ENCODE measurements at regions not wholly inside any gene's neighbourhood (a gene's known extent, or its start where the extent isn't known, plus 50 kb on each side); places are given as distances from the start of the nearest gene placed in this dataset.

DNA sequence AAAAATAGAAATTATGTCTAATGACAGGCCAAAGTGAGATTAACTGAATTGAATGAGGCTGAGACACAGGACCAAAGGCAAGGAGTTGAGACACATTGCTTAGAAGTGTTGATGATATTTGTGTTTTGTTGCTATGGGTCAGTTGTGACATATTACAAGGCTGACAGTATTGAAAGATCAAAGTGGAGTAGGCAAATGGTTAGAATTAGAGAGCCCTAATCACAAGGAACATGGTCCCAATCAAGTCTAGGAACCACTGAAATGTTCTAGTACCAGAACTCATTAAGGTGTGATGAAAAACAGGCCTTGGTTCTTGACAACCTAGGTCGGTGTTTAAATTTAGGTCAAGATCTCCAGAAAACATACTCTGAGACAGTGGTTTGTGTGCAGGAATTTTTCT lies 896.3 kb upstream of the HS3ST1 start:
- Histone ChIP-seq H3K9me3 (replicated peaks; ENCODE audit: control insufficient read depth, insufficient read depth, low read depth, low read length) (no peaks in the 10 kb centered on the region), H3K36me3 (ENCODE audit: control insufficient read depth, insufficient read depth, low read length) (no peaks in the 10 kb centered on the region), H3K4me1 (replicated peaks in 1 of 2; ENCODE audit: control insufficient read depth in 2 of 2, insufficient read depth in 2 of 2, low read length in 2 of 2) (no peaks in the 10 kb centered on the region), H3K79me2 (ENCODE audit: control insufficient read depth, insufficient read depth, low read length) (no peaks in the 10 kb centered on the region), H3K9ac (ENCODE audit: insufficient read depth in 1 of 2, low read depth in 2 of 2, low read length in 2 of 2) (no peak overlapping the region), H3K9me1 (ENCODE audit: control insufficient read depth, insufficient read depth, low read length) (no peaks in the 10 kb centered on the region), H2AFZ (ENCODE audit: low read depth, low read length) (no peak overlapping the region), H3K4me2 (ENCODE audit: insufficient read depth, low read length) (no peak overlapping the region), H3K27ac (ENCODE audit: extremely low read depth, low read depth, low read length) (no peak overlapping the region), H4K20me1 (replicated peaks; ENCODE audit: control insufficient read depth, insufficient read depth, low read length) (no peaks in the 10 kb centered on the region), H3K4me3 (no peak overlapping the region), H3K27me3 (ENCODE audit: control insufficient read depth in 2 of 2, insufficient read depth in 2 of 2, low read length in 2 of 2) (no peaks in the 10 kb centered on the region)
- no peak for DNase-seq (ENCODE audit: extremely low read depth in 1 of 4, low spot score in 3 of 4)
- intact Hi-C loops (cut with micrococcal nuclease) (no loop called here), in situ Hi-C loops (cut with MboI) (no loop called here)
- POLR2A ChIA-PET, result no interaction called here
- no TSS peak for BruUV-seq (replicated peaks)
- WGBS (ENCODE audit: insufficient coverage, low coverage, missing lambda C conversion rate), result 0% methylated on average over 1 of the region's 1 CpG
- CTCF ChIA-PET (ENCODE audit: low intra/inter-chr PET ratio), result no interaction called here
- FAIRE-seq, result no peak
- ATAC-seq, result no peak
- TF ChIP-seq TGIF2 (CRISPR knock-in tag; IDR thresholded peaks at IDR 0.05) (no peak), NFATC3 (IDR thresholded peaks at IDR 0.05) (no peak), ZNF184 (CRISPR knock-in tag; IDR thresholded peaks at IDR 0.05) (no peak)
- TF ChIP-seq, protein P1, sequence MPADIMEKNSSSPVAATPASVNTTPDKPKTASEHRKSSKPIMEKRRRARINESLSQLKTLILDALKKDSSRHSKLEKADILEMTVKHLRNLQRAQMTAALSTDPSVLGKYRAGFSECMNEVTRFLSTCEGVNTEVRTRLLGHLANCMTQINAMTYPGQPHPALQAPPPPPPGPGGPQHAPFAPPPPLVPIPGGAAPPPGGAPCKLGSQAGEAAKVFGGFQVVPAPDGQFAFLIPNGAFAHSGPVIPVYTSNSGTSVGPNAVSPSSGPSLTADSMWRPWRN (IDR thresholded peaks at IDR 0.05; ENCODE audit: low read depth), result no peak

DNA sequence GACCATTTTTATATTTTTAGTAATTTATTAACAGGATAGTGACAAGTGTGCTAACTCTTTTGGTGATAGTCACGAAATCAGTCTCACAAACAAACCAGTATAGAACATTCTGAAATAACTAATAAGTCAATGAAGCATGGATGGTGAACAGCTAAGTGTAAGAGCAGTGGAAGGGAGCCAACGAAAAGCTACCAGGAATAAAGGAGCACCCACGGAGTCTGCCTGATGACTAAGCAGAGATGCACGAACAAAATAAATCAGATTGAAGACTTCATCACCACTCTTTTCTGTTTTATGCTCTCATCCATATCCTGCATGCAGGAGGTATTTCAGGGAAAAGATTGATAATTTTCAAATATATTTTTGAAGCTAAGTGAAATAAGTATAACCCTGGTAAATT lies 891.1 kb upstream of the HS3ST1 start:
- CTCF ChIA-PET (ENCODE audit: low intra/inter-chr PET ratio), result no interaction called here
- BruUV-seq (replicated peaks), result no TSS peak
- no peaks in the 10 kb centered on the region for H3K9me3 ChIP-seq (replicated peaks; ENCODE audit: control insufficient read depth, insufficient read depth, low read depth, low read length)
- WGBS (ENCODE audit: insufficient coverage, low coverage, missing lambda C conversion rate), result 1% methylated on average over 4 of the region's 4 CpGs
- ATAC-seq, result no peak
- no peaks in the 10 kb centered on the region for H3K36me3 ChIP-seq (ENCODE audit: control insufficient read depth, insufficient read depth, low read length)
- H4K20me1 ChIP-seq (replicated peaks; ENCODE audit: control insufficient read depth, insufficient read depth, low read length), result no peaks in the 10 kb centered on the region
- DNase-seq (ENCODE audit: extremely low read depth in 1 of 4, low spot score in 3 of 4), result no peak
- H3K9me1 ChIP-seq (ENCODE audit: control insufficient read depth, insufficient read depth, low read length), result no peaks in the 10 kb centered on the region
- no peak overlapping the region for H3K4me2 ChIP-seq (ENCODE audit: insufficient read depth, low read length)
- FAIRE-seq, result no peak
- H3K27me3 ChIP-seq (ENCODE audit: control insufficient read depth in 2 of 2, insufficient read depth in 2 of 2, low read length in 2 of 2), result no peaks in the 10 kb centered on the region
- POLR2A ChIA-PET, result no interaction called here
- H3K27ac ChIP-seq (ENCODE audit: extremely low read depth, low read depth, low read length), result no peak overlapping the region
- H3K9ac ChIP-seq (ENCODE audit: insufficient read depth in 1 of 2, low read depth in 2 of 2, low read length in 2 of 2), result no peak overlapping the region
- no peaks in the 10 kb centered on the region for H3K79me2 ChIP-seq (ENCODE audit: control insufficient read depth, insufficient read depth, low read length)
- TF ChIP-seq, protein P2, sequence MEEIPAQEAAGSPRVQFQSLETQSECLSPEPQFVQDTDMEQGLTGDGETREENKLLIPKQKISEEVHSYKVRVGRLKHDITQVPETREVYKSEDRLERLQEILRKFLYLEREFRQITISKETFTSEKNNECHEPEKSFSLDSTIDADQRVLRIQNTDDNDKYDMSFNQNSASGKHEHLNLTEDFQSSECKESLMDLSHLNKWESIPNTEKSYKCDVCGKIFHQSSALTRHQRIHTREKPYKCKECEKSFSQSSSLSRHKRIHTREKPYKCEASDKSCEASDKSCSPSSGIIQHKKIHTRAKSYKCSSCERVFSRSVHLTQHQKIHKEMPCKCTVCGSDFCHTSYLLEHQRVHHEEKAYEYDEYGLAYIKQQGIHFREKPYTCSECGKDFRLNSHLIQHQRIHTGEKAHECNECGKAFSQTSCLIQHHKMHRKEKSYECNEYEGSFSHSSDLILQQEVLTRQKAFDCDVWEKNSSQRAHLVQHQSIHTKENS (CRISPR knock-in tag; IDR thresholded peaks at IDR 0.05), result no peak
- TF ChIP-seq, protein P3, sequence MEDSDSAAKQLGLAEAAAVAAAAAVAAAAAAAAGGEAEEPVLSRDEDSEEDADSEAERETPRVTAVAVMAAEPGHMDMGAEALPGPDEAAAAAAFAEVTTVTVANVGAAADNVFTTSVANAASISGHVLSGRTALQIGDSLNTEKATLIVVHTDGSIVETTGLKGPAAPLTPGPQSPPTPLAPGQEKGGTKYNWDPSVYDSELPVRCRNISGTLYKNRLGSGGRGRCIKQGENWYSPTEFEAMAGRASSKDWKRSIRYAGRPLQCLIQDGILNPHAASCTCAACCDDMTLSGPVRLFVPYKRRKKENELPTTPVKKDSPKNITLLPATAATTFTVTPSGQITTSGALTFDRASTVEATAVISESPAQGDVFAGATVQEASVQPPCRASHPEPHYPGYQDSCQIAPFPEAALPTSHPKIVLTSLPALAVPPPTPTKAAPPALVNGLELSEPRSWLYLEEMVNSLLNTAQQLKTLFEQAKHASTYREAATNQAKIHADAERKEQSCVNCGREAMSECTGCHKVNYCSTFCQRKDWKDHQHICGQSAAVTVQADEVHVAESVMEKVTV (CRISPR knock-in tag; IDR thresholded peaks at IDR 0.05), result no peak
- TF ChIP-seq FOXJ3 (CRISPR knock-in tag; IDR thresholded peaks at IDR 0.05) (no peak), ZNF507 (tag; conservative IDR thresholded peaks at IDR 0.05) (no peak), SMAD1 (IDR thresholded peaks at IDR 0.05; ENCODE audit: low read depth, low read length, partially characterized antibody) (no peak), NR2C2 (CRISPR knock-in tag; IDR thresholded peaks at IDR 0.05) (no peak), NR2C2 (tag; IDR thresholded peaks at IDR 0.05) (no peak), ZBED1 (IDR thresholded peaks at IDR 0.05) (no peak), ZNF785 (CRISPR knock-in tag; IDR thresholded peaks at IDR 0.05) (no peak)
- TF ChIP-seq, protein P4, sequence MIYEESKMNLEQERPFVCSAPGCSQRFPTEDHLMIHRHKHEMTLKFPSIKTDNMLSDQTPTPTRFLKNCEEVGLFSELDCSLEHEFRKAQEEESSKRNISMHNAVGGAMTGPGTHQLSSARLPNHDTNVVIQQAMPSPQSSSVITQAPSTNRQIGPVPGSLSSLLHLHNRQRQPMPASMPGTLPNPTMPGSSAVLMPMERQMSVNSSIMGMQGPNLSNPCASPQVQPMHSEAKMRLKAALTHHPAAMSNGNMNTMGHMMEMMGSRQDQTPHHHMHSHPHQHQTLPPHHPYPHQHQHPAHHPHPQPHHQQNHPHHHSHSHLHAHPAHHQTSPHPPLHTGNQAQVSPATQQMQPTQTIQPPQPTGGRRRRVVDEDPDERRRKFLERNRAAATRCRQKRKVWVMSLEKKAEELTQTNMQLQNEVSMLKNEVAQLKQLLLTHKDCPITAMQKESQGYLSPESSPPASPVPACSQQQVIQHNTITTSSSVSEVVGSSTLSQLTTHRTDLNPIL (CRISPR knock-in tag; IDR thresholded peaks at IDR 0.05), result no peak
- H3K4me3 ChIP-seq, result no peak overlapping the region
- intact Hi-C loops (cut with micrococcal nuclease) (no loop called here), in situ Hi-C loops (cut with MboI) (no loop called here)
- no peak overlapping the region for H2AFZ ChIP-seq (ENCODE audit: low read depth, low read length)
- H3K4me1 ChIP-seq (replicated peaks in 1 of 2; ENCODE audit: control insufficient read depth in 2 of 2, insufficient read depth in 2 of 2, low read length in 2 of 2), result no peaks in the 10 kb centered on the region

All from K562 (cell line).